Tibial nerve (tissue), 4 donors: ENCODE measurements at regions not wholly inside any gene's neighbourhood (a gene's known extent, or its start where the extent isn't known, plus 50 kb on each side); places are given as distances from the start of the nearest gene placed in this dataset.

ENCODE experiments used
- DNase-seq, 2 donors: peaks; one replicate each; pipeline ENCODE4 v3.0.0-alpha.2; 2019; ENCODE audit warnings: low spot score in 2 of 2
- H3K27ac ChIP-seq, 4 donors: fragments of 200-600 bp; sonication (generic) in 3 of 4; one replicate each; pipeline ENCODE4 v1.5.1; 2017 to 2019; ENCODE audit warnings: mild to moderate bottlenecking in 1 of 4
- H3K27me3 ChIP-seq, 2 donors: fragments of 200-600 bp; sonication (generic) in 1 of 2; one replicate each; pipeline versions ENCODE4 v1.5.1 to v1.6.0; 2017 to 2019
- H3K36me3 ChIP-seq, 3 donors: fragments of 200-600 bp; sonication (generic); one replicate each; pipeline ENCODE4 v1.5.1; 2018 to 2019
- H3K4me1 ChIP-seq, 4 donors: fragments of 200-600 bp; sonication (generic) in 3 of 4; one replicate each; pipeline ENCODE4 v1.5.1; 2017 to 2019
- H3K4me3 ChIP-seq, 4 donors: fragments of 200-600 bp; sonication (generic) in 3 of 4; one replicate each; pipeline ENCODE4 v1.5.1; 2017 to 2019; ENCODE audit warnings: mild to moderate bottlenecking in 1 of 4, moderate library complexity in 1 of 4
- H3K9me3 ChIP-seq, 4 donors: fragments of 200-600 bp; sonication (generic) in 3 of 4; one replicate each; pipeline ENCODE4 v1.5.1; 2017 to 2019
- CTCF ChIP-seq, 5 experiments: fragments of 200-600 bp in 3 of 5; fragments of 450-650 bp in 2 of 5; sonication (generic) in 3 of 5; IDR thresholded peaks; one replicate each; pipeline ENCODE4 v1.5.1; 2016 to 2019; ENCODE audit warnings: antibody characterized with exemption in 5 of 5, mild to moderate bottlenecking in 3 of 5, moderate library complexity in 2 of 5
- EP300 ChIP-seq, 2 donors: sonication (generic); formaldehyde crosslinking; IDR thresholded peaks; one replicate each; pipeline ENCODE4 v1.6.1; 2017; ENCODE audit warnings: antibody characterized with exemption in 2 of 2, mild to moderate bottlenecking in 1 of 2
- POLR2A ChIP-seq, 2 donors: fragments of 450-650 bp; IDR thresholded peaks; one replicate each; pipeline ENCODE4 v1.6.1; 2017; ENCODE audit warnings: antibody characterized with exemption in 2 of 2, mild to moderate bottlenecking in 2 of 2, moderate library complexity in 2 of 2
- WGBS, 2 donors: methylation state at CpG; one replicate each; pipeline ENCODE4 v1.1.5; 2018; 5-methylcytosine and 5-hydroxymethylcytosine counted together

- Histone ChIP-seq H3K27me3 (no peaks in the 10 kb centered on the region), H3K36me3 (no peaks in the 10 kb centered on the region), H3K4me3 (no peak overlapping the region), H3K27ac (peak overlapping the region in 2 of 4 donors; percentile 27 to 76), H3K9me3 (no peaks in the 10 kb centered on the region), H3K4me1 (peaks cover 0 to 28% (median 0%) of the 10 kb centered on the region in 4 donors)
- TF ChIP-seq POLR2A (IDR thresholded peaks at IDR 0.05) (no peak), EP300 (IDR thresholded peaks at IDR 0.05) (no peak), CTCF (IDR thresholded peaks at IDR 0.05) (no peak)
- DNase-seq: no peak
- 67 to 72% methylated on average over 7 of the region's 7 CpGs for WGBS, 2 donors
Observed at GRCh38 chr14:71183876-71184689, 276.8 kb downstream of the PCNX1 start.

GRCh38 chr14:71185637-71186036 lies 278.4 kb downstream of the PCNX1 start:
- Histone ChIP-seq H3K4me1 (peaks cover 0 to 28% (median 0%) of the 10 kb centered on the region in 4 donors), H3K27me3 (no peaks in the 10 kb centered on the region), H3K9me3 (no peaks in the 10 kb centered on the region), H3K4me3 (no peak overlapping the region), H3K27ac (peak overlapping the region in 1 of 4 donors; percentile 76), H3K36me3 (no peaks in the 10 kb centered on the region)
- no peak for DNase-seq
- TF ChIP-seq POLR2A (IDR thresholded peaks at IDR 0.05): no peak
- TF ChIP-seq CTCF (IDR thresholded peaks at IDR 0.05): no peak
- TF ChIP-seq EP300 (IDR thresholded peaks at IDR 0.05): no peak
- 90% methylated on average over 2 of the region's 2 CpGs for WGBS, 2 donors

- no peak for DNase-seq
- TF ChIP-seq CTCF (IDR thresholded peaks at IDR 0.05) (no peak), EP300 (IDR thresholded peaks at IDR 0.05) (peak in 1 of 2 donors; percentile 56)
- 38 to 52% methylated on average over 11 of the region's 11 CpGs for WGBS, 2 donors
Observed at GRCh38 chr14:71187633-71188356, 280.5 kb downstream of the PCNX1 start.

GRCh38 chr14:71190770-71191374 lies 283.6 kb downstream of the PCNX1 start:
- WGBS, 2 donors: 62 to 65% methylated on average over 5 of the region's 5 CpGs
- peaks cover 0 to 7% (median 0%) of the 10 kb centered on the region in 4 donors for H3K4me1 ChIP-seq
- no peaks in the 10 kb centered on the region for H3K36me3 ChIP-seq
- no peaks in the 10 kb centered on the region for H3K27me3 ChIP-seq
- no peak for TF ChIP-seq POLR2A (IDR thresholded peaks at IDR 0.05)
- no peak for TF ChIP-seq CTCF (IDR thresholded peaks at IDR 0.05)
- no peak for TF ChIP-seq EP300 (IDR thresholded peaks at IDR 0.05)
- no peak overlapping the region for H3K4me3 ChIP-seq
- peak overlapping the region in 1 of 4 donors; percentile 20 for H3K27ac ChIP-seq
- H3K9me3 ChIP-seq: no peaks in the 10 kb centered on the region
- no peak for DNase-seq

More at GRCh38 chr14:71187633-71188356, 280.5 kb downstream of the PCNX1 start:
- H3K4me1 ChIP-seq: peaks cover 0 to 22% (median 0%) of the 10 kb centered on the region in 4 donors
- no peaks in the 10 kb centered on the region for H3K9me3 ChIP-seq
- H3K4me3 ChIP-seq: no peak overlapping the region
- no peaks in the 10 kb centered on the region for H3K36me3 ChIP-seq
- H3K27ac ChIP-seq: peak overlapping the region in 2 of 4 donors; percentile 40 to 76
- no peaks in the 10 kb centered on the region for H3K27me3 ChIP-seq
